Duodenal mucosa (tissue), 2 donors: ENCODE measurements at regions not wholly inside any gene's neighbourhood (a gene's known extent, or its start where the extent isn't known, plus 50 kb on each side); places are given as distances from the start of the nearest gene placed in this dataset.
"Not testable (repeated sequence)": the region's sequence is repeated elsewhere in the genome, so short reads cannot be mapped to it uniquely, and the experiment has no call there.

Source experiments
- H3K27ac ChIP-seq: one replicate; pipeline ENCODE4 v1.7.0; 2013; ENCODE audit warnings: low read depth, low read length
- H3K27me3 ChIP-seq, 2 donors: one replicate each; pipeline ENCODE4 v1.7.0; 2013; ENCODE audit warnings: low read length in 2 of 2, control low read depth in 1 of 2; ENCODE audit not compliant: insufficient read depth in 2 of 2, control insufficient read depth in 1 of 2
- H3K36me3 ChIP-seq, 2 donors: one replicate each; pipeline ENCODE4 v1.7.0; 2013; ENCODE audit warnings: low read length in 2 of 2, control low read depth in 1 of 2; ENCODE audit not compliant: insufficient read depth in 2 of 2, control insufficient read depth in 1 of 2
- H3K4me1 ChIP-seq, 2 donors: one replicate each; pipeline ENCODE4 v1.7.0; 2013; ENCODE audit warnings: low read length in 2 of 2, control low read depth in 1 of 2; ENCODE audit not compliant: insufficient read depth in 2 of 2, control insufficient read depth in 1 of 2
- H3K4me3 ChIP-seq, 2 donors: one replicate each; pipeline ENCODE4 v1.7.0; 2013; ENCODE audit warnings: low read length in 2 of 2, low read depth in 1 of 2
- H3K9ac ChIP-seq, 2 donors: one replicate each; pipeline ENCODE4 v1.7.0; 2013; ENCODE audit warnings: low read length in 2 of 2, low read depth in 1 of 2
- H3K9me3 ChIP-seq, 2 donors: one replicate each; pipeline ENCODE4 v1.7.0; 2013; ENCODE audit warnings: low read length in 2 of 2, control low read depth in 1 of 2; ENCODE audit not compliant: control insufficient read depth in 1 of 2

DNA sequence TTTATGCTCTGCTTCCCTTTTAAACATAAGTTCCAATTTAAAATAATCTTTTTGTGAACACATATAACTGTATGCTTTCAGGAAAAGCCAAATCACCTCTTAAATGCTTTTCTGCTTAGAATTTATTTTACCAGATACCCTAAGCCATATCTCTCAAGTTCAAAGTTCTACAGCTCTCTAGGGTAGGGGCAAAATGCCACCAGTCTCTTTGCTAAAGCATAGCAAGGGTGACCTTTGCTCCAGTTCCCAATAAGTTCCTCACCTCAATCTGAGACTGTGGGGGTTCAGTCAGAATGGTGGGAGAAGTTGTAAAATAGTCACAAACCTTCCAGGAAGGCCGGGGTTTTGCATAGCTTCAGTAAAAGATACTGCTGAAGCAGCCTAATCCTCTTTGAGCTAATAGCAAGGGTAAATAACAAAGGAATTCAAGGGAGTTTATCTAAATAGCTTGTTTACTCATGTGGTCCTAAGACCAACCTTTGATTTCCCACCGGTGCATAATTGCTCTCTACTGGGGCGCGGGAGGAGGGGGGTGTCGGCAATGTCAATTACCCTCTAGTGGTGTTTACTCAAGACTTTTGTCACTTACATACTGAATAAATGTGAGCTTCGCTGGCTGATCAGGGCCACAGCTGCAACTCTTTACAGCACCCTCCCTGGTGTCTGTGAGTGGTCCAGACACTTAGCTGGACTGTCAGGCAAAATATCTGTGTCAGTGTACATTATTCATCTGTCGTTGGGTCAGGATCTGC is 1376.2 kb downstream of the NCAM2 start:
- Histone ChIP-seq H3K9ac (no peak overlapping the region), H3K27ac (no peak overlapping the region), H3K4me3 (peak overlapping the region in 1 of 2 donors; percentile 16), H3K36me3 (no peaks in the 10 kb centered on the region), H3K27me3 (no peaks in the 10 kb centered on the region), H3K9me3 (peaks cover 0 to 10% of the 10 kb centered on the region in 2 donors), H3K4me1 (peaks cover 0 to 27% of the 10 kb centered on the region in 2 donors)

DNA sequence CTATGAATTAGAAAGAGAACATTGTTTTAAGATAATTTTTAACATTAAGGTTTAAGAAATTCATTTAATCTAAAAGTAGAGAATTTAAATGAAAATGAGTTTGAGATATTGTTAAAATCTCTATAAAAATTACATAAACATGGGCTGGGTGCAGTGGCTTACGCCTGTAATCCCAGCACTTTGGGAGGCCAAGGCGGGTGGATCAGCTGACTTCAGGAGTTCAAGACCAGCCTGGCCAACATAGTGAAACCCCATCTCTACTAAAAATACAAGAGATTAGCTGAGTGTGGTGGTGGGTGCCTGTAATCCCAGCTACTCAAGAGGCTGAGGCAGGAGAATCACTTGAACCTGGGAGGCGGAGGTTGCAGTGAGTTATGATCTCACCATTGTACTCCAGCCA is 1379.6 kb downstream of the NCAM2 start:
- H3K36me3 ChIP-seq, H3K4me3 ChIP-seq, H3K27me3 ChIP-seq, H3K27ac ChIP-seq, H3K9me3 ChIP-seq, H3K9ac ChIP-seq: not testable (repeated sequence)
- peaks cover 0 to 27% of the 10 kb centered on the region in 2 donors for H3K4me1 ChIP-seq

DNA sequence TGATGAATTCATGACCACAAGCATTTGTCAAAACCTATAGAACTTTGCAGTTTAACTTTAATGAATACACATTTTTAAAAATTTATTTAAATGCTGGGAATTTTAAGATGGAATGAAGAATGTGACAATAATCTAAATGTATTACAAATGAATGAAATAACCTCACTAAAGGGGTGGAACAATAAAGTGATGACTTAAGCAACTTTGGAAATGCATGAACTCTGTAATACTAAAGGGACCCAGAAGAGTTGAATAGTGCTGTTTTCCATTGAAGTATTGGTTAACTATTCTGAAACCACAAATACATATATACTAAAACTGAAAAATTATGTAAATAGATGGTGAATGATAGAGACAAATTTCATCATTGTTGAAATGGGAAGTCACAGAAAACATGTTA is 1395.1 kb downstream of the NCAM2 start:
- Histone ChIP-seq H3K36me3 (no peaks in the 10 kb centered on the region), H3K9ac (no peak overlapping the region), H3K4me3 (no peak overlapping the region), H3K4me1 (no peaks in the 10 kb centered on the region), H3K27ac (no peak overlapping the region), H3K9me3 (no peaks in the 10 kb centered on the region), H3K27me3 (no peaks in the 10 kb centered on the region)

DNA sequence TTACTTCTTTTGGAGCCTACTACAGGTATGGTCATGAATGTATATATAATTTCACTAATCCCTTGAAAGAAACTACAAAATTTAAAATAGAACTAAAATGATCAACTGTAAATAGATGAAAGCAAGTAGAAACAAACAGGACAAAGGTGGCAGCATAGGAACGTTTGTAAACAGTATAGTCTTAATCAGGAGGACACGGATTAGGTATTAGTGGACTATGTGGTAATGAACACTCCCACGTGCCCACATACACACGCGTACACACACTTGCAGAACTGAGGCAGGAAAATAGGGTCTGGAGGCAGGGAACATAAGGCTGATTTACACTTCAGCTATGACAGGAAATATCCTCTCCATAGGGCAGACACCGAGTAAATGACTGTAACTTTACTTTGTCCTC is 1397.8 kb downstream of the NCAM2 start:
- Histone ChIP-seq H3K9ac (no peak overlapping the region), H3K4me1 (no peaks in the 10 kb centered on the region), H3K27ac (no peak overlapping the region), H3K4me3 (no peak overlapping the region), H3K27me3 (no peaks in the 10 kb centered on the region), H3K36me3 (no peaks in the 10 kb centered on the region), H3K9me3 (no peaks in the 10 kb centered on the region)

DNA sequence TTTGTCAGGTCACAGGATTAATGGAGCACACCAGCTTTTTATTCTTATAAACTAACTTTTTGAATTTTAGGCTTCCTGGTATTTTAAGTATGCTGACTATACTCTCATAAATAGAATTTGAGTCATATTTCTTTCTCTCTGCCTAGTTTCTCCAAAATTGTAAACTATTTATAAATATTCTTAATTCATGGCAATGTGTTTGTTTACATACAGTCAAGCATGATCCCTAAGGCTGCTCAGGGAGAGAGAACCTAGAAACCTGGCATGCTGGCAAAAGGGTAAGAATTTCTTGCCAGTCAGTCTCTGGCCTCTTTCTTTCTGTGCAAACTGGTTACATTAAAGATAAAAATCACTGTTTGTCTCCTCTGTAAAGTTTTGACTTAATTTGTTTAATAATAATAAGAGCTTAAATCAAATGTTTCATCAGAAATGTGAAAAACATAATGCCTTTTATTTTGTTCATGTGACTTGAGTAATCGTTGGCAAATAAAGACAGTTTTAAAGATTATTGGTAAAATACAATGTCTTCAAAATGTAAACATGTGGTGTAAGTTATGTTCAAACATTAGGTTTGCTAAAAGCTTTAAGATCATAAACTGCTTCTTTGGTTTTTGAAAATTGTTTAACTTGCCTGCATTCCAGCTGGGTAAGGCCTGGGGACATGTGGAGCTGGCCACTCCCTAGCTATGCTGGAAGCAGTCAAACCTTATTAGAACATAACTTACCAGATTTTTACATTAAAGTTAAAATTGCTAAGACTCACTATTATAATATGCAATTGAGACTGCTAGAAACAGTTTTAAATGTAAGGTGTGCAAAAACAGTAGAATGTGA is 1401.7 kb downstream of the NCAM2 start:
- no peak overlapping the region for H3K9ac ChIP-seq
- H3K4me1 ChIP-seq = no peaks in the 10 kb centered on the region
- no peaks in the 10 kb centered on the region for H3K36me3 ChIP-seq
- no peaks in the 10 kb centered on the region for H3K27me3 ChIP-seq
- H3K27ac ChIP-seq = no peak overlapping the region
- no peak overlapping the region for H3K4me3 ChIP-seq
- H3K9me3 ChIP-seq = peaks cover 0 to under 1% of the 10 kb centered on the region in 2 donors

DNA sequence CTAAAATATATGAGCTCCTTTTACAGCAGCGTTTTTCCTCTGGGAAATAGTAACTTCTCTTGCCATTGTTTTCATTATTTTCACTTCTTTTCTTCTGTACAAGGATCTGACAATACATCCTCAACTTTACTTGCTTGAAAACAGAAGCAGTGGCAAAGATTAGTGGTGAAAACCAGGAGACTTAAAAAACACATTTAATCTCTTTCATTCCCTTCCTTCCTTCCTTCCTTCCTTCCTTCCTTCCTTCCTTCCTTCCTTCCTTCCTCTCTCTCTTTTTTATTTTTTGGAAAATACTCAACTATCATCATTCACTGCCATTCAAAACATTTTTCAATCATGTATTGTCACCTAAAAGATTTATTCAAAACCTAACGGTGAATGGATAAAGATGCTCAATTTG is 1411.4 kb downstream of the NCAM2 start:
- no peak overlapping the region for H3K9ac ChIP-seq
- no peaks in the 10 kb centered on the region for H3K27me3 ChIP-seq
- H3K4me1 ChIP-seq = no peaks in the 10 kb centered on the region
- peaks cover 0 to 2% of the 10 kb centered on the region in 2 donors for H3K9me3 ChIP-seq
- no peak overlapping the region for H3K27ac ChIP-seq
- no peak overlapping the region for H3K4me3 ChIP-seq
- no peaks in the 10 kb centered on the region for H3K36me3 ChIP-seq

DNA sequence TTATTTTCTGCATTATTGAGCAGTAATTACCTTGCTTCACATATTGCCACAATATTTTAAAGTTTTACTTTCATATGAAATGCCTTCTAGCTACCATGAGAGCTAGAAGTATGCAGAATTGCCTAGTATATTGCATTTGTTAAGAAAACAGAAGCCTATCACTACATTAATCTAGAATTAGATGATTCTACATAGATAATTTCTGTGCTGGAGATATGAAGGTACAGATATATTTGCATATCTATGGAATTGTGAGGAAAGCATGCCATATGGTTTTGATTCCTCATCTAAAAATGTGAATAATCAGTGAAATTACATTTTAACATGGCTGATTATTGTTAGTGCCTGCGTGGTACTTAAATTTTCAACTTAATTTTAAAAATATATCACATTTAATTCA is 1418.3 kb downstream of the NCAM2 start:
- Histone ChIP-seq H3K27me3 (no peaks in the 10 kb centered on the region), H3K27ac (no peak overlapping the region), H3K4me1 (no peaks in the 10 kb centered on the region), H3K9ac (no peak overlapping the region), H3K9me3 (no peaks in the 10 kb centered on the region), H3K36me3 (no peaks in the 10 kb centered on the region), H3K4me3 (no peak overlapping the region)

DNA sequence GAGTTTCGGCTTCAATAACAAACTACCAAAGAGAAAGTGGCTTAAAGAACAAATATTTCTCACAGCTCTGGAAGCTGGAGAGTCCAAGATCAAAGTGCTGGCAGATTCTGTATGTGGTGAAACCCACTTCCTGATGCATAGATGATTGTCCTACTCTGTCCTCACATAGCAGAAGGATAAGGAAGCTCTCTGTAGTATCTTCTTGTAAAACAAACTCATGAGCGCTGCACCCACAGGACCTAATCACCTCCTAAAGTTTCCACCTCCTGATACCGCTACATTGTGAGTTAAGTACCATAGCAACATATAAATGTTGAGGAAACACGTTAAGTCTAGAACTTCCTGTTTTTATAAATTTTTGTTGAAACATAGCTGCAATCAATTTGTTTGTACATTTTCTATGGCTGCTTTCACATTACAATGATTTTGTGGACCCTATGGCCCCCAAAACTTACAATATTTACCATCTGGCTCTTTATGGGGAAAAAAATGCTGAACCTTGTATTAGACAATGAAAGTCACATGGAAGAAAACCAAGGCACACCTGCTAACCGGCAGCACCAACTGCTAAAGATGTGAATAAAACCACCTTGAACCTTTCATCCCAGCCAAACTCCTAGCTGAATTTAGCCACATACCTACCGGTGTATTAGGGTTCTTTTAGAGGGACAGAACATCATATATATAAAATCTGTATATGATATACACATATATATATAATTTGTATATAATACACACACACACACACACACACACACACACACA is 1423.4 kb downstream of the NCAM2 start:
- H3K9me3 ChIP-seq = peaks cover 0 to 2% of the 10 kb centered on the region in 2 donors

DNA sequence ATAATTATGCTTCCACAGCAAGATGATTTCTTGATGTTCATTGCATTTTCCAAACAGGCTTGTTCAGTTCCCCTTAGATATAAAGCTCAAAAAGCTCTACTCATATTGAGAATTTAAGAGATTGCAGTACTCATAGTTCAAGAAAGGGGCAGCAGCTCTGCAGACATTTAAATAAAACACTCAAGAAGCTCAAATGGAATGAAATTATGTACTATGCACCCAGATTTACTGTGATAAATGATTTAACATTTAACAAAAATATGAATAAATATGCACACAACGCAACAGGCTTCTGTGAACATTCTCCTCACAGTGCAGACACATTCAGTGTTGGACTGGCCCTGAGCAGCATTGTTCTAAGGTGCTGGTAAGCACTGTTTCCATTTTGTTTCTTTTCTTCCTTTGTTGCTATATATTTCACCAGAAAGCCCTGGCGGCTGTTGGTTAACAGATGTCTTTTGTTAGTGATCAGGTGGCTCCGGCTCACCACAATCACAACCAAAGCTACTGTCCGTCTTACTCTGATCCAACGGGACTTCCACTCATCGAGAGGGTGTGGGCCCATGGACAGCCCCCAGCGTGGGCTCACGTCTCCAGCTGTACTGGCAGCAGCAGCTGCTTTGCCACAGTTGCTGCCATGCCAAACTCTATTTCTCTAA is 1440.3 kb downstream of the NCAM2 start:
- Histone ChIP-seq H3K9ac (no peak overlapping the region), H3K27me3 (no peaks in the 10 kb centered on the region), H3K4me1 (no peaks in the 10 kb centered on the region), H3K36me3 (no peaks in the 10 kb centered on the region), H3K27ac (no peak overlapping the region), H3K4me3 (no peak overlapping the region), H3K9me3 (no peaks in the 10 kb centered on the region)

More for the DNA sequence above, 1423.4 kb downstream of the NCAM2 start:
- H3K4me1 ChIP-seq = no peaks in the 10 kb centered on the region
- no peak overlapping the region for H3K27ac ChIP-seq
- H3K9ac ChIP-seq = no peak overlapping the region
- no peaks in the 10 kb centered on the region for H3K36me3 ChIP-seq
- no peak overlapping the region for H3K4me3 ChIP-seq
- no peaks in the 10 kb centered on the region for H3K27me3 ChIP-seq
